ENCODE measurements at regions not wholly inside any gene's neighbourhood (a gene's known extent, or its start where the extent isn't known, plus 50 kb on each side); places are given as distances from the start of the nearest gene placed in this dataset.
"Not testable (repeated sequence)": the region's sequence is repeated elsewhere in the genome, so short reads cannot be mapped to it uniquely, and the experiment has no call there.

- no peaks in the 10 kb centered on the region for H3K4me1 Mint-ChIP-seq
- H3K27ac Mint-ChIP-seq: no peak overlapping the region
- H3K4me3 Mint-ChIP-seq: no peak overlapping the region
- no peaks in the 10 kb centered on the region for H3K36me3 Mint-ChIP-seq
- peaks cover 4 to 21% (median 9%) of the 10 kb centered on the region in 3 donors for H3K9me3 Mint-ChIP-seq
- H3K27me3 Mint-ChIP-seq: no peaks in the 10 kb centered on the region
Measured at GRCh38 chr3:175965036-175965435, 1105.9 kb downstream of the NAALADL2 start.

- Mint-ChIP-seq H3K9me3 (peaks cover under 1 to 24% (median 12%) of the 10 kb centered on the region in 3 donors), H3K27me3 (no peaks in the 10 kb centered on the region), H3K4me1 (no peaks in the 10 kb centered on the region), H3K27ac (no peak overlapping the region), H3K4me3 (no peak overlapping the region), H3K36me3 (no peaks in the 10 kb centered on the region)
Measured at GRCh38 chr3:175957427-175957826, 1098.3 kb downstream of the NAALADL2 start.

GRCh38 chr3:175956964-175957363 lies 1097.8 kb downstream of the NAALADL2 start:
- Mint-ChIP-seq H3K4me1 (no peaks in the 10 kb centered on the region), H3K27me3 (no peaks in the 10 kb centered on the region), H3K9me3 (peaks cover 2 to 24% (median 12%) of the 10 kb centered on the region in 3 donors), H3K27ac (no peak overlapping the region), H3K36me3 (no peaks in the 10 kb centered on the region), H3K4me3 (no peak overlapping the region)

- Mint-ChIP-seq H3K27me3 (no peaks in the 10 kb centered on the region), H3K4me1 (no peaks in the 10 kb centered on the region), H3K9me3 (peaks cover 2 to 9% (median 6%) of the 10 kb centered on the region in 3 donors), H3K36me3 (no peaks in the 10 kb centered on the region), H3K4me3 (no peak overlapping the region), H3K27ac (no peak overlapping the region)
Measured at GRCh38 chr3:175951047-175951694, 1092.0 kb downstream of the NAALADL2 start.

- Mint-ChIP-seq H3K4me1 (no peaks in the 10 kb centered on the region), H3K4me3 (no peak overlapping the region), H3K27me3 (no peaks in the 10 kb centered on the region), H3K9me3 (peaks cover 1 to 13% (median 11%) of the 10 kb centered on the region in 3 donors), H3K27ac (no peak overlapping the region), H3K36me3 (no peaks in the 10 kb centered on the region)
Measured at GRCh38 chr3:175948041-175948440, 1088.9 kb downstream of the NAALADL2 start.

- Mint-ChIP-seq H3K27ac (no peak overlapping the region), H3K9me3 (peaks cover 4 to 15% (median 15%) of the 10 kb centered on the region in 3 donors), H3K4me1 (no peaks in the 10 kb centered on the region), H3K36me3 (no peaks in the 10 kb centered on the region), H3K4me3 (no peak overlapping the region), H3K27me3 (no peaks in the 10 kb centered on the region)
Measured at GRCh38 chr3:175941352-175941751, 1082.2 kb downstream of the NAALADL2 start.

- H3K4me3 Mint-ChIP-seq: no peak overlapping the region
- no peaks in the 10 kb centered on the region for H3K4me1 Mint-ChIP-seq
- H3K9me3 Mint-ChIP-seq: peaks cover 4 to 18% (median 14%) of the 10 kb centered on the region in 3 donors
- H3K27me3 Mint-ChIP-seq: no peaks in the 10 kb centered on the region
- no peaks in the 10 kb centered on the region for H3K36me3 Mint-ChIP-seq
- H3K27ac Mint-ChIP-seq: no peak overlapping the region
Measured at GRCh38 chr3:175940881-175941280, 1081.7 kb downstream of the NAALADL2 start.

GRCh38 chr3:175940243-175940642 lies 1081.1 kb downstream of the NAALADL2 start:
- no peaks in the 10 kb centered on the region for H3K4me1 Mint-ChIP-seq
- H3K27ac Mint-ChIP-seq: no peak overlapping the region
- peaks cover 4 to 19% (median 16%) of the 10 kb centered on the region in 3 donors for H3K9me3 Mint-ChIP-seq
- H3K36me3 Mint-ChIP-seq: no peaks in the 10 kb centered on the region
- no peak overlapping the region for H3K4me3 Mint-ChIP-seq
- no peaks in the 10 kb centered on the region for H3K27me3 Mint-ChIP-seq

GRCh38 chr3:175937367-175937766 lies 1078.2 kb downstream of the NAALADL2 start:
- not testable (repeated sequence) for H3K4me1 Mint-ChIP-seq, H3K27ac Mint-ChIP-seq, H3K27me3 Mint-ChIP-seq, H3K36me3 Mint-ChIP-seq, H3K4me3 Mint-ChIP-seq
- peaks cover 2 to 13% (median 8%) of the 10 kb centered on the region in 3 donors for H3K9me3 Mint-ChIP-seq

GRCh38 chr3:175932586-175932985 lies 1073.5 kb downstream of the NAALADL2 start:
- no peaks in the 10 kb centered on the region for H3K27me3 Mint-ChIP-seq
- no peak overlapping the region for H3K27ac Mint-ChIP-seq
- H3K36me3 Mint-ChIP-seq: no peaks in the 10 kb centered on the region
- no peak overlapping the region for H3K4me3 Mint-ChIP-seq
- H3K4me1 Mint-ChIP-seq: no peaks in the 10 kb centered on the region
- peaks cover 0 to 15% (median 8%) of the 10 kb centered on the region in 3 donors for H3K9me3 Mint-ChIP-seq

- Mint-ChIP-seq H3K9me3 (peaks cover 5 to 15% (median 12%) of the 10 kb centered on the region in 3 donors), H3K27me3 (no peaks in the 10 kb centered on the region), H3K4me3 (no peak overlapping the region), H3K4me1 (no peaks in the 10 kb centered on the region), H3K36me3 (no peaks in the 10 kb centered on the region), H3K27ac (no peak overlapping the region)
Measured at GRCh38 chr3:175919133-175919532, 1060.0 kb downstream of the NAALADL2 start.

- Mint-ChIP-seq H3K27me3 (no peaks in the 10 kb centered on the region), H3K36me3 (no peaks in the 10 kb centered on the region), H3K9me3 (peaks cover 6 to 15% (median 12%) of the 10 kb centered on the region in 3 donors), H3K27ac (no peak overlapping the region), H3K4me3 (no peak overlapping the region), H3K4me1 (no peaks in the 10 kb centered on the region)
Measured at GRCh38 chr3:175916191-175916934, 1057.2 kb downstream of the NAALADL2 start.

- no peak overlapping the region for H3K27ac Mint-ChIP-seq
- H3K36me3 Mint-ChIP-seq: no peaks in the 10 kb centered on the region
- H3K9me3 Mint-ChIP-seq: peaks cover 6 to 12% (median 8%) of the 10 kb centered on the region in 3 donors
- no peak overlapping the region for H3K4me3 Mint-ChIP-seq
- H3K27me3 Mint-ChIP-seq: no peaks in the 10 kb centered on the region
- H3K4me1 Mint-ChIP-seq: no peaks in the 10 kb centered on the region
Measured at GRCh38 chr3:175914785-175915184, 1055.7 kb downstream of the NAALADL2 start.

GRCh38 chr3:175913286-175913685 lies 1054.2 kb downstream of the NAALADL2 start:
- no peaks in the 10 kb centered on the region for H3K36me3 Mint-ChIP-seq

GRCh38 chr3:175911937-175912336 lies 1052.8 kb downstream of the NAALADL2 start:
- H3K4me3 Mint-ChIP-seq: no peak overlapping the region
- H3K36me3 Mint-ChIP-seq: no peaks in the 10 kb centered on the region
- no peaks in the 10 kb centered on the region for H3K4me1 Mint-ChIP-seq
- H3K27me3 Mint-ChIP-seq: no peaks in the 10 kb centered on the region
- H3K9me3 Mint-ChIP-seq: peaks cover 3 to 5% (median 3%) of the 10 kb centered on the region in 3 donors
- H3K27ac Mint-ChIP-seq: no peak overlapping the region

More at GRCh38 chr3:175913286-175913685, 1054.2 kb downstream of the NAALADL2 start:
- peaks cover 4 to 6% (median 5%) of the 10 kb centered on the region in 3 donors for H3K9me3 Mint-ChIP-seq
- H3K4me1 Mint-ChIP-seq: no peaks in the 10 kb centered on the region
- no peaks in the 10 kb centered on the region for H3K27me3 Mint-ChIP-seq
- H3K4me3 Mint-ChIP-seq: no peak overlapping the region
- no peak overlapping the region for H3K27ac Mint-ChIP-seq

GRCh38 chr3:175902226-175902625 lies 1043.1 kb downstream of the NAALADL2 start:
- Mint-ChIP-seq H3K4me3 (no peak overlapping the region), H3K27ac (no peak overlapping the region), H3K4me1 (no peaks in the 10 kb centered on the region), H3K9me3 (peaks cover 2 to 7% (median 2%) of the 10 kb centered on the region in 3 donors), H3K27me3 (no peaks in the 10 kb centered on the region), H3K36me3 (no peaks in the 10 kb centered on the region)
